Psoas muscle (tissue), 7 donors: ENCODE measurements at regions not wholly inside any gene's neighbourhood (a gene's known extent, or its start where the extent isn't known, plus 50 kb on each side); places are given as distances from the start of the nearest gene placed in this dataset.

Experiments used
- ATAC-seq, 4 donors: fragments of 200-7000 bp; cut with Tn5 transposase; one replicate each; pipeline ENCODE4 v1.9.1; 2020; ENCODE audit warnings: moderate library complexity in 3 of 4, mild to moderate bottlenecking in 2 of 4
- DNase-seq, 2 donors: peaks; one replicate each; pipeline ENCODE4 v3.0.0-alpha.2; 2020
- H3K27ac ChIP-seq: fragments of 200-600 bp; one replicate; pipeline ENCODE4 v1.8.0; 2022
- H3K27me3 ChIP-seq, 3 donors: fragments of 200-600 bp in 1 of 3; one replicate each; pipeline versions ENCODE4 v1.6.1 to v1.8.0; 2013 to 2022; ENCODE audit warnings: low read length in 2 of 3, mild to moderate bottlenecking in 2 of 3, moderate library complexity in 1 of 3; ENCODE audit not compliant: insufficient read depth in 3 of 3
- H3K36me3 ChIP-seq, 2 donors: fragments of 200-600 bp in 1 of 2; one replicate each; pipeline versions ENCODE4 v1.6.1 to v1.8.0; 2013 to 2022; ENCODE audit warnings: low read depth in 1 of 2, mild to moderate bottlenecking in 1 of 2, moderate library complexity in 1 of 2; ENCODE audit not compliant: insufficient read depth in 1 of 2
- H3K4me1 ChIP-seq: fragments of 200-600 bp; one replicate; pipeline ENCODE4 v1.8.0; 2022
- H3K4me3 ChIP-seq: fragments of 200-600 bp; one replicate; pipeline ENCODE4 v1.8.0; 2022; ENCODE audit warnings: mild to moderate bottlenecking
- H3K9me3 ChIP-seq: fragments of 200-600 bp; one replicate; pipeline ENCODE4 v1.8.0; 2022
- WGBS, 3 donors: extraction: QIAGEN DNeasy Blood & Tissue Kit; methylation state at CpG; one replicate each; pipeline versions ENCODE4 v1.1.6 to v1.1.7; 2013; 5-methylcytosine and 5-hydroxymethylcytosine counted together
- intact Hi-C, 2 donors: fragments of 100-400 bp; cut with DNase I; formaldehyde crosslinking; loops; one replicate each; pipeline versions ENCODE4 v1.11.0 to v1.14.2; 2022
- TF ChIP-seq, protein P1 (sequence below): fragments of 200-600 bp; IDR thresholded peaks from one replicate; pipeline ENCODE4 v1.8.0; 2022; ENCODE audit warnings: antibody characterized with exemption
- donor health status: healthy with polysubstance abuse.
- donor health status: DM: no; HTN: no; CAD: no; lungs with moderate emphysema.
- donor health status: Bipolar disorder and iron deficiency.
- donor health status: healthy.
- donor health status: DM: yes; HTN: yes; CAD: no.
- donor health status: DM: no; HTN: no; CAD: no.
- donor health status: DM: yes; HTN: yes; CAD: no.

DNA sequence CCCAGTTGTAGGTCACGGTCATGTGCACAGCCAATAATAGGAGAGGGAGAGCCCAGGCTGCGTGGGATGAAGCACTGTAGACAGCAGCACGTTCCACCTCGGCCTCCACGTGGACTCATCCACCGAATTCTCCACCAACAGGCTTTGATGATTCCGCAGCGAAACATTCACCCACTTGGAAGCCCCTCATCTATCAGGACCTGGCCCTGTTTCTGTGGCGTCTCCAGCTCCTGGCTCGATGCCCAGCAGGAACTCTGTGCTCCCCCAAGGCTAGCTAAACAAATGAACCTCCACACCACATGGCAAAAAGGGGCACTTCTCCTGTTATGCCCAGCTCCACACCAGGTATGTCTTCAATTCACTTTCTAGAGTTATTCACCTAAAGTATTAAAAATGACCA is 237.9 kb upstream of the PDE10A start:
- H3K4me1 ChIP-seq: no peaks in the 10 kb centered on the region
- TF ChIP-seq, protein P1, sequence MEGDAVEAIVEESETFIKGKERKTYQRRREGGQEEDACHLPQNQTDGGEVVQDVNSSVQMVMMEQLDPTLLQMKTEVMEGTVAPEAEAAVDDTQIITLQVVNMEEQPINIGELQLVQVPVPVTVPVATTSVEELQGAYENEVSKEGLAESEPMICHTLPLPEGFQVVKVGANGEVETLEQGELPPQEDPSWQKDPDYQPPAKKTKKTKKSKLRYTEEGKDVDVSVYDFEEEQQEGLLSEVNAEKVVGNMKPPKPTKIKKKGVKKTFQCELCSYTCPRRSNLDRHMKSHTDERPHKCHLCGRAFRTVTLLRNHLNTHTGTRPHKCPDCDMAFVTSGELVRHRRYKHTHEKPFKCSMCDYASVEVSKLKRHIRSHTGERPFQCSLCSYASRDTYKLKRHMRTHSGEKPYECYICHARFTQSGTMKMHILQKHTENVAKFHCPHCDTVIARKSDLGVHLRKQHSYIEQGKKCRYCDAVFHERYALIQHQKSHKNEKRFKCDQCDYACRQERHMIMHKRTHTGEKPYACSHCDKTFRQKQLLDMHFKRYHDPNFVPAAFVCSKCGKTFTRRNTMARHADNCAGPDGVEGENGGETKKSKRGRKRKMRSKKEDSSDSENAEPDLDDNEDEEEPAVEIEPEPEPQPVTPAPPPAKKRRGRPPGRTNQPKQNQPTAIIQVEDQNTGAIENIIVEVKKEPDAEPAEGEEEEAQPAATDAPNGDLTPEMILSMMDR: no peak
- no peaks in the 10 kb centered on the region for H3K36me3 ChIP-seq
- ATAC-seq: no peak
- H3K27ac ChIP-seq: no peak overlapping the region
- no peak for DNase-seq
- H3K9me3 ChIP-seq: no peaks in the 10 kb centered on the region
- H3K4me3 ChIP-seq: no peak overlapping the region
- intact Hi-C loops: no loop called here
- 65 to 74% (median 72%) methylated on average over 10 of the region's 10 CpGs for WGBS, 3 donors
- H3K27me3 ChIP-seq: no peaks in the 10 kb centered on the region

DNA sequence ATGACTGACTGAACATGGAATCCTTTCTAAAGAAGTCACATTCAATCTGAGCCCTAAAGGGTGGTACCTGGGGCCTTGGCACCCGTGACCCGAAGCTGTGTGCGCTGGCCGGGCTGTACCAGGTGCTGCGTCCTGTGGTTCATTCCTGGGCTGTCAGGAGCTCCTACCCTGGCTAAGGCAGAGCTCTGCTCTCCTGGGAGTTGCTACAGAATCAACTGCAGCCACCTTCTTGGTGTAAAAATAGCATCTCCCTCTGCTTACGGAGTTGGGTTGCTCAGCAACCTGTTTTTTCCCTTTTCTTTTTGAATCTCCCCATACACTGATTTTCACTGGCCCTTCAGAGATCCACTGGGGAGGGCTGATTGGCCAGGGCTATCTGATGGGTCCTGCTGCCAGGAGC is 236.6 kb upstream of the PDE10A start:
- ATAC-seq: no peak

DNA sequence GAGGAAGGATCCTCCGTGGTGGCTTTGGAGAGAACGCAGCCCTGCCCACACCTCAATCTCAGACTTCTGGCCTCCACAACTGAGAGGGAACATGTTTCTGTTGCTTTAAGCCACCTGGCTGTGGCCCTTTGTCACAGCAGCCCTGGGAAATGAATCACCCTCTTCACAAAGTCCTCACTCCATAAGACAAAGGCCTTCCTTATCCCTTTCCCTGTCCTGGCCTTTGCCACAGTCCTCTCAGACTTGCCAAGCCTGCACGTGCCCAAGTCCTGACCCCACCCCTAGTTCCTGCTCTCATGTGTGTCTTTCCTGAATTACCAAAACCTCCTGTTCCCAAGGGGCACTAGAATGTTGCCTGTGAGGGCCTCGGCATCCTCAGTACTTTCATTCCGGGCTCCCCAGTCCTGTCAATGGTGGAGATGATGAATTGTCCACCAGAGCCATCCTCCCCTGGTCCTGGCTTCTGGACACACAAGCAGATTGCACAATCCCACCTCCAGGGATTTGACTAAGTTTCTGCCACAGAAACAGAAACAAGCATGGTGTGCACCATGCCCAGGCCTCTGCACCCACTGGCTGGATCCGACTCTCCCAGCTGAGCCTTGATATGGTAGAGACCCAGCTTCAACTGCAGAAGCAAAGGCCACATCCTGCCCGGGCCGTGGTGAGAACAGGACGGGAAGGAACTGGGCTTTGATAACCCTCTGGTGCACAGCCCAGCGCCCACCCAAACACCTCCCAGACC is 232.6 kb upstream of the PDE10A start:
- no peak for ATAC-seq
- Histone ChIP-seq H3K27me3 (no peaks in the 10 kb centered on the region), H3K36me3 (no peaks in the 10 kb centered on the region), H3K4me1 (no peaks in the 10 kb centered on the region), H3K9me3 (no peaks in the 10 kb centered on the region), H3K4me3 (no peak overlapping the region), H3K27ac (no peak overlapping the region)
- TF ChIP-seq, protein P1: no peak
- WGBS, 3 donors: 44 to 63% (median 57%) methylated on average over 10 of the region's 10 CpGs
- DNase-seq: no peak
- intact Hi-C loops: no loop called here

More for the DNA sequence above, 236.6 kb upstream of the PDE10A start:
- intact Hi-C loops: no loop called here
- no peaks in the 10 kb centered on the region for H3K4me1 ChIP-seq
- TF ChIP-seq, protein P1: no peak
- H3K36me3 ChIP-seq: no peaks in the 10 kb centered on the region
- H3K9me3 ChIP-seq: no peaks in the 10 kb centered on the region
- no peak for DNase-seq
- no peak overlapping the region for H3K27ac ChIP-seq
- H3K27me3 ChIP-seq: no peaks in the 10 kb centered on the region
- no peak overlapping the region for H3K4me3 ChIP-seq
- WGBS, 3 donors: 64 to 73% (median 72%) methylated on average over 6 of the region's 6 CpGs

DNA sequence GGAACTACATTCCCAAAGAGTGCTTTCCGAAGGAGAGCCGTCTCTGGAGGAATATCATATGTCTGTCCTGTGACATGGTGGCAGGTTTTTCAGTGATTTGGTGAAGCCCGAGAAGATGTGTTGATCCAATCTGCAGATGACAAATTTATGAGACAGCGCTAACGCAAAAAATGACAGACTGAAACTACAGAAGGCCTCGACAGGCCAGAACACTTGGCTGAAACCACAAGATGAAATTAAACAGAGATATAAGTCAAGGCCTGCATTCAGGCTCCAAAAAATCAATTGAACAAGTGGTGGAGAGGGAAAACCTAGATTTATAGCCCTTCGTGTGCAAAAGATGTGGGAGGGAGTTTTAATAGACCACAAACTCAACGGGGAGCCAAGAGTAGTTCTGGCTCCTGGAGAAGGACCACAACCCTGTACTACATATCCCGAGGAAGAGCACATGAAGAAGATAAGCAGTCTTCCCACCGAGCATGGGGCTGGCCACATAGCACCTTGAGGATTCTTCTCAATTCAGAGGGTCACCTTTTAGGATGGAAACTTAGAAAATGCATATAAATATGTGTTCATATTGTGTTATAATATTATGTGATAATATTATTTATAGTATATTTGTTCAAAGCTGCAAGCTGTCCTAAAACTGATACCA is 231.3 kb upstream of the PDE10A start:
- no peaks in the 10 kb centered on the region for H3K4me1 ChIP-seq
- H3K9me3 ChIP-seq: no peaks in the 10 kb centered on the region
- DNase-seq (no peak), ATAC-seq (no peak)
- TF ChIP-seq, protein P1: no peak
- H3K4me3 ChIP-seq: no peak overlapping the region
- WGBS, 3 donors: 69 to 75% (median 73%) methylated on average over 10 of the region's 10 CpGs
- intact Hi-C loops: loop anchor here in 1 of 2 donors (5.0 kb wide), 1 partner anchor 208 kb away; no protein-coding TSS in a partner anchor
- H3K36me3 ChIP-seq: no peaks in the 10 kb centered on the region
- H3K27me3 ChIP-seq: no peaks in the 10 kb centered on the region
- H3K27ac ChIP-seq: no peak overlapping the region
